Smooth muscle cell (in vitro differentiated cells): ENCODE measurements at regions not wholly inside any gene's neighbourhood (a gene's known extent, or its start where the extent isn't known, plus 50 kb on each side); places are given as distances from the start of the nearest gene placed in this dataset.

Experiments
- DNase-seq: peaks from one replicate; lab custom pipeline; 2025; ENCODE audit not compliant: unreplicated experiment; lab: John Stamatoyannopoulos, UW
- H2AFZ ChIP-seq: fragments of 200-600 bp; sonication (generic); 2 replicates; pipeline ENCODE4 v1.6.0; 2016; ENCODE audit warnings: antibody characterized with exemption, low read depth, mild to moderate bottlenecking
- H3F3A ChIP-seq: fragments of 200-600 bp; sonication (generic); 2 replicates; pipeline ENCODE4 v1.6.0; 2017; ENCODE audit warnings: antibody characterized with exemption, low read depth
- H3K27ac ChIP-seq: fragments of 200-600 bp; sonication (generic); 2 replicates; pipeline ENCODE4 v1.5.1; 2016; ENCODE audit warnings: low read depth, mild to moderate bottlenecking
- H3K27me3 ChIP-seq: fragments of 200-600 bp; sonication (generic); 2 replicates; pipeline ENCODE4 v1.6.1; 2016; ENCODE audit warnings: low read depth, mild to moderate bottlenecking
- H3K36me3 ChIP-seq: fragments of 200-600 bp; sonication (generic); 2 replicates; pipeline ENCODE4 v1.5.1; 2016; ENCODE audit warnings: low read depth
- H3K4me1 ChIP-seq: fragments of 200-600 bp; sonication (generic); 2 replicates; pipeline ENCODE4 v1.5.1; 2016; ENCODE audit warnings: low read depth
- H3K4me2 ChIP-seq: fragments of 200-600 bp; sonication (generic); 2 replicates; pipeline ENCODE4 v1.6.0; 2016; ENCODE audit warnings: mild to moderate bottlenecking
- H3K4me3 ChIP-seq: fragments of 200-600 bp; sonication (generic); 2 replicates; pipeline ENCODE4 v1.5.1; 2016; ENCODE audit warnings: mild to moderate bottlenecking
- H3K79me2 ChIP-seq: fragments of 200-600 bp; sonication (generic); 2 replicates; pipeline ENCODE4 v1.6.0; 2016; ENCODE audit warnings: low read depth, mild to moderate bottlenecking
- H3K9ac ChIP-seq: fragments of 200-600 bp; sonication (generic); 2 replicates; pipeline ENCODE4 v1.6.0; 2016; ENCODE audit warnings: low read depth
- H3K9me3 ChIP-seq: fragments of 200-600 bp; sonication (generic); replicated peaks from 2 replicates; pipeline ENCODE4 v1.5.1; 2016; ENCODE audit warnings: low read depth
- H4K20me1 ChIP-seq: fragments of 200-600 bp; sonication (generic); 2 replicates; pipeline ENCODE4 v1.6.0; 2016; ENCODE audit warnings: low read depth
- CTCF ChIP-seq: fragments of 200-600 bp; sonication (generic); IDR thresholded peaks from 2 replicates; pipeline ENCODE4 v1.5.1; 2017; ENCODE audit warnings: borderline replicate concordance, mild to moderate bottlenecking, antibody characterized with exemption; ENCODE audit not compliant: insufficient read depth, poor library complexity, severe bottlenecking
- WGBS: methylation state at CpG from one replicate; pipeline ENCODE4 v1.1.7; 2016; ENCODE audit warnings: low lambda C conversion rate; 5-methylcytosine and 5-hydroxymethylcytosine counted together

- Histone ChIP-seq H3K27me3 (no peaks in the 10 kb centered on the region), H3K9ac (no peak overlapping the region), H3K9me3 (no peaks in the 10 kb centered on the region), H3K27ac (no peak overlapping the region), H4K20me1 (no peaks in the 10 kb centered on the region), H3K79me2 (no peaks in the 10 kb centered on the region), H3F3A (no peaks in the 10 kb centered on the region), H3K36me3 (no peaks in the 10 kb centered on the region), H3K4me2 (no peak overlapping the region), H3K4me1 (peaks cover 7% of the 10 kb centered on the region), H2AFZ (no peak overlapping the region), H3K4me3 (no peak overlapping the region)
- no peak for DNase-seq
- TF ChIP-seq CTCF: no peak
- WGBS: 98% methylated on average over 6 of the region's 6 CpGs
Measured at GRCh38 chr5:35324679-35325078, 94.4 kb upstream of the PRLR start.

GRCh38 chr5:35324201-35324600 is 93.9 kb upstream of the PRLR start:
- H3K9ac ChIP-seq: no peak overlapping the region
- no peaks in the 10 kb centered on the region for H3K9me3 ChIP-seq
- no peak for TF ChIP-seq CTCF
- H3K36me3 ChIP-seq: no peaks in the 10 kb centered on the region
- no peaks in the 10 kb centered on the region for H3F3A ChIP-seq
- H2AFZ ChIP-seq: no peak overlapping the region
- H3K4me3 ChIP-seq: no peak overlapping the region
- H3K79me2 ChIP-seq: no peaks in the 10 kb centered on the region
- WGBS: 95% methylated on average over 4 of the region's 4 CpGs
- H3K4me2 ChIP-seq: no peak overlapping the region
- peaks cover 12% of the 10 kb centered on the region for H3K4me1 ChIP-seq
- no peak overlapping the region for H3K27ac ChIP-seq
- H4K20me1 ChIP-seq: no peaks in the 10 kb centered on the region
- H3K27me3 ChIP-seq: no peaks in the 10 kb centered on the region
- DNase-seq: no peak

GRCh38 chr5:35320029-35320428 is 89.7 kb upstream of the PRLR start:
- Histone ChIP-seq H4K20me1 (no peaks in the 10 kb centered on the region), H3F3A (no peaks in the 10 kb centered on the region), H3K27ac (peak overlapping the region; percentile 82), H3K9ac (no peak overlapping the region), H3K9me3 (no peaks in the 10 kb centered on the region), H3K36me3 (no peaks in the 10 kb centered on the region), H2AFZ (peak overlapping the region; percentile 24), H3K4me3 (no peak overlapping the region), H3K4me2 (peak overlapping the region; percentile 64), H3K27me3 (no peaks in the 10 kb centered on the region), H3K79me2 (no peaks in the 10 kb centered on the region), H3K4me1 (peaks cover 17% of the 10 kb centered on the region)
- no peak for TF ChIP-seq CTCF
- no peak for DNase-seq
- WGBS: 81% methylated on average over 3 of the region's 3 CpGs

GRCh38 chr5:35319333-35320002 is 89.2 kb upstream of the PRLR start:
- peak overlapping the region; percentile 64 for H3K4me2 ChIP-seq
- no peak overlapping the region for H3K4me3 ChIP-seq
- no peaks in the 10 kb centered on the region for H3K9me3 ChIP-seq
- no peaks in the 10 kb centered on the region for H4K20me1 ChIP-seq
- peak overlapping the region; percentile 82 for H3K27ac ChIP-seq
- peak overlapping the region; percentile 1 for H2AFZ ChIP-seq
- TF ChIP-seq CTCF: no peak
- no peaks in the 10 kb centered on the region for H3K36me3 ChIP-seq
- peak overlapping the region; percentile 42 for H3K9ac ChIP-seq
- peaks cover 17% of the 10 kb centered on the region for H3K4me1 ChIP-seq
- H3K27me3 ChIP-seq: no peaks in the 10 kb centered on the region
- DNase-seq: no peak
- no peaks in the 10 kb centered on the region for H3K79me2 ChIP-seq
- 64% methylated on average over 4 of the region's 4 CpGs for WGBS
- no peaks in the 10 kb centered on the region for H3F3A ChIP-seq
